Natural killer cell (primary cell): ENCODE measurements at regions not wholly inside any gene's neighbourhood (a gene's known extent, or its start where the extent isn't known, plus 50 kb on each side); places are given as distances from the start of the nearest gene placed in this dataset.

Experiments
- ATAC-seq, 3 donors: fragments of 150-1000 bp in 2 of 3; fragments of 200-7000 bp in 1 of 3; cut with Tn5 transposase; 1 replicate in 1 of 3; 2 replicates in 2 of 3; pipeline ENCODE4 v1.10.0; 2021; ENCODE audit warnings: mild to moderate bottlenecking in 2 of 3, moderate library complexity in 2 of 3
- DNase-seq, 2 donors: peaks; one replicate each; pipeline versions ENCODE4 v3.0.0 to v3.0.0-alpha.2; 2013 to 2021; ENCODE audit warnings: mixed read lengths in 1 of 2
- H3K27ac ChIP-seq: one replicate; pipeline ENCODE4 v1.5.1; 2013; ENCODE audit warnings: mild to moderate bottlenecking, low read length
- H3K27me3 ChIP-seq: one replicate; pipeline ENCODE4 v1.6.1; 2013; ENCODE audit warnings: low read length; ENCODE audit not compliant: control insufficient read depth, insufficient read depth
- H3K36me3 ChIP-seq: one replicate; pipeline ENCODE4 v1.6.1; 2013; ENCODE audit warnings: low read length; ENCODE audit not compliant: control insufficient read depth, insufficient read depth
- H3K4me1 ChIP-seq: one replicate; pipeline ENCODE4 v1.6.1; 2013; ENCODE audit warnings: low read length; ENCODE audit not compliant: control insufficient read depth, insufficient read depth
- H3K4me3 ChIP-seq: one replicate; pipeline ENCODE4 v1.5.1; 2013; ENCODE audit warnings: low read length
- H3K9me3 ChIP-seq: one replicate; pipeline ENCODE4 v1.6.1; 2013; ENCODE audit warnings: low read length; ENCODE audit not compliant: control insufficient read depth, insufficient read depth
- H3K27ac Mint-ChIP-seq, 2 donors: one replicate each; pipeline ENCODE4 v1.8.0; 2022; ENCODE audit warnings: mild to moderate bottlenecking in 2 of 2, mixed read lengths in 2 of 2, moderate library complexity in 1 of 2
- H3K27me3 Mint-ChIP-seq, 2 donors: one replicate each; pipeline ENCODE4 v1.8.0; 2022; ENCODE audit warnings: low read depth in 2 of 2, mixed read lengths in 2 of 2
- H3K36me3 Mint-ChIP-seq: one replicate; pipeline ENCODE4 v1.8.0; 2022; ENCODE audit warnings: mixed read lengths
- H3K4me1 Mint-ChIP-seq, 2 donors: one replicate each; pipeline ENCODE4 v1.8.0; 2022; ENCODE audit warnings: mixed read lengths in 2 of 2
- H3K4me3 Mint-ChIP-seq: one replicate; pipeline ENCODE4 v1.8.0; 2022; ENCODE audit warnings: mild to moderate bottlenecking, moderate library complexity, mixed read lengths
- H3K9me3 Mint-ChIP-seq, 2 donors: one replicate each; pipeline ENCODE4 v1.8.0; 2022; ENCODE audit warnings: mixed read lengths in 2 of 2
- WGBS: methylation state at CpG from one replicate; pipeline ENCODE4 v1.1.7; 2013; ENCODE audit warnings: missing lambda C conversion rate; ENCODE audit not compliant: insufficient coverage; 5-methylcytosine and 5-hydroxymethylcytosine counted together
- intact Hi-C: fragments of 100-400 bp; cut with micrococcal nuclease; formaldehyde crosslinking; loops from one replicate; pipeline ENCODE4 v1.14.2; 2022
- TF ChIP-seq, protein P1 (sequence below): fragments of 200-600 bp; IDR thresholded peaks from one replicate; pipeline ENCODE4 v1.8.0; 2022; ENCODE audit warnings: antibody characterized with exemption

DNA sequence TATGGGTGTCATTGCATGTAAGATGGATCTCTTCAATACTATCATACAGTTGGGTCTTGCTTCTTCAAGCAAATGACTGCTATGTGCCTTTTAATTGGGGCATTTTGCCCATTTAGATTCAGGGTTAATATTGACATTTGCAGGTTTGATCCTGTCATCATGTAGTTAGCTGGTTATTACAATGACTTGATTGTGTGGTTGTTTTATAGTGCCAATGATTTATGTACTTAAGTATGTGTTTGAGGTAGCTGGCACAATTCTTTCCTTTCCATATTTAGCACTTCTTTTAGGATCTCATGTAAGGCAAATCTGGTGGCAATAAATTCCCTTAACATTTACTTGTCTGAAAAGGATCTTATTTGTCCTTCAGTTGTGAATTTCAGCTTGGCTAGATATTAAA lies 267.5 kb downstream of the VGLL3 start:
- Mint-ChIP-seq H3K9me3 (peaks cover 8 to 12% of the 10 kb centered on the region in 2 donors), H3K27ac (no peak overlapping the region), H3K36me3 (no peaks in the 10 kb centered on the region), H3K4me1 (no peaks in the 10 kb centered on the region), H3K27me3 (no peaks in the 10 kb centered on the region), H3K4me3 (no peak overlapping the region)
- DNase-seq (no peak), ATAC-seq (no peak)
- Histone ChIP-seq H3K4me3 (no peak overlapping the region), H3K4me1 (no peaks in the 10 kb centered on the region), H3K27ac (no peak overlapping the region), H3K9me3 (no peaks in the 10 kb centered on the region), H3K36me3 (no peaks in the 10 kb centered on the region), H3K27me3 (no peaks in the 10 kb centered on the region)
- intact Hi-C loops: no loop called here
- TF ChIP-seq, protein P1, sequence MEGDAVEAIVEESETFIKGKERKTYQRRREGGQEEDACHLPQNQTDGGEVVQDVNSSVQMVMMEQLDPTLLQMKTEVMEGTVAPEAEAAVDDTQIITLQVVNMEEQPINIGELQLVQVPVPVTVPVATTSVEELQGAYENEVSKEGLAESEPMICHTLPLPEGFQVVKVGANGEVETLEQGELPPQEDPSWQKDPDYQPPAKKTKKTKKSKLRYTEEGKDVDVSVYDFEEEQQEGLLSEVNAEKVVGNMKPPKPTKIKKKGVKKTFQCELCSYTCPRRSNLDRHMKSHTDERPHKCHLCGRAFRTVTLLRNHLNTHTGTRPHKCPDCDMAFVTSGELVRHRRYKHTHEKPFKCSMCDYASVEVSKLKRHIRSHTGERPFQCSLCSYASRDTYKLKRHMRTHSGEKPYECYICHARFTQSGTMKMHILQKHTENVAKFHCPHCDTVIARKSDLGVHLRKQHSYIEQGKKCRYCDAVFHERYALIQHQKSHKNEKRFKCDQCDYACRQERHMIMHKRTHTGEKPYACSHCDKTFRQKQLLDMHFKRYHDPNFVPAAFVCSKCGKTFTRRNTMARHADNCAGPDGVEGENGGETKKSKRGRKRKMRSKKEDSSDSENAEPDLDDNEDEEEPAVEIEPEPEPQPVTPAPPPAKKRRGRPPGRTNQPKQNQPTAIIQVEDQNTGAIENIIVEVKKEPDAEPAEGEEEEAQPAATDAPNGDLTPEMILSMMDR: no peak

DNA sequence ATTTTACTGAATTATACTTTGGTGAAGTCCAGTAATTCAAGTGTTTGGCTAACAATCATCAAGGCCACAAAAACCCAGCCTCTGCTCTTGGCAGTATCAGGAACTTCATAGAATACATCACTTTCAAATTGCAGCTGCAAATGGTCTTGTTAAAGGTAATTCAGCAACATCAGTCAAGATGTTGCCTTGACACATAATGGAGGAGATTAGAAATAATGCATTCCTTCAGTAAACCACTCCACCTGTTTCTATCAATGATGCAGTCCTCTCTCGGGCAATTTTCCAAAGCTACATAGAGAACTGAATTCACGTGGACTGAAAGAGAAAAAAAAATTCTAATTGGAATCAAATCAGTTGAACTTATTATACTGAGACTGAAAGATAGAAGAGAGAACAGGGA lies 279.3 kb downstream of the VGLL3 start:
- Histone ChIP-seq H3K4me1 (no peaks in the 10 kb centered on the region), H3K27ac (no peak overlapping the region), H3K36me3 (no peaks in the 10 kb centered on the region), H3K9me3 (peaks cover 12% of the 10 kb centered on the region), H3K27me3 (no peaks in the 10 kb centered on the region), H3K4me3 (no peak overlapping the region)
- H3K27ac Mint-ChIP-seq: no peak overlapping the region
- intact Hi-C loops: no loop called here
- H3K27me3 Mint-ChIP-seq: no peaks in the 10 kb centered on the region
- TF ChIP-seq, protein P1: no peak
- ATAC-seq (no peak), DNase-seq (no peak)
- 78% methylated on average over 2 of the region's 2 CpGs for WGBS
- H3K4me1 Mint-ChIP-seq: no peaks in the 10 kb centered on the region
- peaks cover 7% of the 10 kb centered on the region for H3K36me3 Mint-ChIP-seq
- H3K4me3 Mint-ChIP-seq: no peak overlapping the region
- H3K9me3 Mint-ChIP-seq: peaks cover 9 to 16% of the 10 kb centered on the region in 2 donors

DNA sequence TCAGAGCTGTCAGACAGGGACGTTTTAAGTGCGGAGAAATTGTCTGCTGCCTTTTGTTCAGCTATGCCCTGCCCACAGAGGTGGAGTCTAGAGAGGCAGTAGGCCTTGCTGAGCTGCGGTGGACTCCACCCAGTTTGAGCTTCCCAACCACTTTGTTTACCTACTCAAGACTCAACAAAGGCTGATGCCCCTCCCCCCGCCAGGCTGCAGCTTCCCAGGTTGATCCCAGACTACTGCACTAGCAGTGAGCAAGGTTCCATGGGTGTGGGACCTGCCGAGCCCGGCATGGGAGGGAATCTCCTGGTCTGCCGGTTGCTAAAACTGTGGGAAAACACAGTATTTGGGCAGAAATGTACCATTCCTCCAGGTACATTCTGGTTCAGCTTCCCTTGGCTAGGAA lies 282.1 kb downstream of the VGLL3 start:
- Histone ChIP-seq H3K27ac (no peak overlapping the region), H3K27me3 (no peaks in the 10 kb centered on the region), H3K9me3 (peaks cover 9% of the 10 kb centered on the region), H3K36me3 (no peaks in the 10 kb centered on the region), H3K4me1 (no peaks in the 10 kb centered on the region), H3K4me3 (no peak overlapping the region)
- no peaks in the 10 kb centered on the region for H3K4me1 Mint-ChIP-seq
- WGBS: 94% methylated on average over 7 of the region's 7 CpGs
- H3K9me3 Mint-ChIP-seq: peaks cover 18 to 24% of the 10 kb centered on the region in 2 donors
- no peak overlapping the region for H3K27ac Mint-ChIP-seq
- H3K4me3 Mint-ChIP-seq: no peak overlapping the region
- TF ChIP-seq, protein P1: no peak
- no peak for DNase-seq
- H3K27me3 Mint-ChIP-seq: no peaks in the 10 kb centered on the region
- intact Hi-C loops: no loop called here
- peaks cover 7% of the 10 kb centered on the region for H3K36me3 Mint-ChIP-seq
- ATAC-seq: no peak

DNA sequence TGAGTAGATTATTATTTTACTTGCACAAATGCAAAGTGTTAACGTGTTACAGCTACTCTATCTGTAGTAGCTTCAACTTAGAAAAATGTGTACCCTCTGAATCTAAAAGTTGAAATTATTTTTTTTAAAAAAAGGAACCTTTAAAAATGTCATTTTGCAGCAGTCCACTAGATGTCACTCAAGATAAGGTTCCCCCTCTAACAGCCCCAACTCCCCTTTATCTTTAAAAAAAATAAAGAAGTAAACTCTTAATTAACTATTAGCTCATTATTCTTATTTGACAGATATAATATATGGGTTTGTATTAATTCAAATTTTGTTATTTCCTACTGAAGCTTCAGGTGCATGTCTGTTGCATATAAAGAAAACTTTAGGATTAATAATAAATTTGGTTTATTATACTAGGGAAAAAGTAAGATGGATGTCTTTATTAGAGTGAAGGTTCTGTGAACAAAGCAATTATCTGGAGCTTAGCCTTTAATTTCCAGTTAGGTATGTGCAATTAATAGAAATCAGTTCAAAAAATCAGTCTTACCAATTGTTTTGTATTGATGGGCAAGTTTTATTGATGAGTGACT lies 288.5 kb downstream of the VGLL3 start:
- Mint-ChIP-seq H3K36me3 (no peaks in the 10 kb centered on the region), H3K27ac (no peak overlapping the region), H3K9me3 (peaks cover 20 to 22% of the 10 kb centered on the region in 2 donors), H3K27me3 (no peaks in the 10 kb centered on the region), H3K4me3 (no peak overlapping the region), H3K4me1 (no peaks in the 10 kb centered on the region)
- ATAC-seq (no peak), DNase-seq (no peak)
- Histone ChIP-seq H3K4me3 (no peak overlapping the region), H3K9me3 (no peaks in the 10 kb centered on the region), H3K27ac (no peak overlapping the region), H3K4me1 (no peaks in the 10 kb centered on the region), H3K36me3 (no peaks in the 10 kb centered on the region), H3K27me3 (no peaks in the 10 kb centered on the region)
- intact Hi-C loops: no loop called here
- TF ChIP-seq, protein P1: no peak
- no CpG with 5 or more reads among the region's 1 CpG for whole genome bisulfite sequencing
